ENCODE measurements at regions not wholly inside any gene's neighbourhood (a gene's known extent, or its start where the extent isn't known, plus 50 kb on each side); places are given as distances from the start of the nearest gene placed in this dataset.
"Not testable (repeated sequence)": the region's sequence is repeated elsewhere in the genome, so short reads cannot be mapped to it uniquely, and the experiment has no call there.

GRCh38 chr15:45868109-45868691 is 233.4 kb downstream of the SQOR start:
- DNase-seq (ENCODE audit: low read depth): no peak

DNA sequence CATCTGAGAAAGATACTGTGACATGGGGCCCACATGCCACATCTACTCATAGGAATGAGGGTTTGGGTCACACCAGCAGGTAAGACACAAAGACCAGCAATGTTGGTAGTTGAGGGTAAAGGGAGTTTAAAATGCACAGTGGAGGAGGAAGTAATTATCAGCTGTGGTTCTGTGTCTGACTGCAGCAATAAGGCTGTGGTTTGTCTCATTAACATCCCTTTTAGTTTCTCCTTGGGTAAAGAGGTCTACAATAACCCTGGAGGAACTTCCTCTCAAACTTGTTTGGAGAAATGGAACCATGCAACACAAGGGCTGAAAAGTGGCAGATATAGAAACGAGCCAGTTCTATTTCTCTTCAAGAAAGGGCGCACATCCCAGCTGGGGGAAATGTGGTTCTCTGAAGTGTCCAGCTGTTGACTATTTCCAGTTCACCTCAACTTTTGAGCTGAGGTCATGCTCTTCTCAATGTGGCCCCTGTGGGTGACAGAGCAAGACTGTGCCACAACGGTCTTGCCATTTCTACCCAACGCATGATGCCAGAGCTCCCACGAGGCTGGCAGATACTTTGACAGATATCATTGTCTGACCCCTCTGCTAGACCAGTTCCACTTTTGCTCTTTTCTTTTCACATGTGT is 234.3 kb downstream of the SQOR start:
- no peak for DNase-seq (ENCODE audit: low read depth)

- DNase-seq (ENCODE audit: low read depth): no peak
Observed at GRCh38 chr15:45871121-45871855, 236.5 kb downstream of the SQOR start.

- DNase-seq (ENCODE audit: low read depth): no peak
Observed at GRCh38 chr15:45873781-45874180, 239.0 kb downstream of the SQOR start.

GRCh38 chr15:45874566-45874965 is 239.7 kb downstream of the SQOR start:
- not testable (repeated sequence) for DNase-seq (ENCODE audit: low read depth)

DNA sequence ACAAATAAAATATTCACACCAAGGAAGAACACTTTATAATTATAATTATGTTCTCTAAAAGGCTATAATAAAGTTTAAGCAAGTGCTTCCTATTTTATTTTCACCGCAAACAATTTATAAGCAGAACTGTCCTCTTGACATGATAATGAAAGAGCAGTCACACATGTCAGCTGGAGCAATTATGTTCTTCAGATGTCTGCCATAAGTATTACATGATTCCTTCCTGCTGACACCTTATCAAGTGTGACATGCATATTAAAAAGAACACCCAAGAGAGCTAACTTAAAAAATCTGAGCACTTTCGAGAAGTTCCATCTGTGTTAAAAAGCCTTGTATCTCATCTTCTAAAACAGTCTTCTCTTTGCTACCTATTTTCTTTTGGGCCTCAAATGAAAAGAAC is 249.5 kb downstream of the SQOR start:
- no peak for DNase-seq (ENCODE audit: low read depth)

DNA sequence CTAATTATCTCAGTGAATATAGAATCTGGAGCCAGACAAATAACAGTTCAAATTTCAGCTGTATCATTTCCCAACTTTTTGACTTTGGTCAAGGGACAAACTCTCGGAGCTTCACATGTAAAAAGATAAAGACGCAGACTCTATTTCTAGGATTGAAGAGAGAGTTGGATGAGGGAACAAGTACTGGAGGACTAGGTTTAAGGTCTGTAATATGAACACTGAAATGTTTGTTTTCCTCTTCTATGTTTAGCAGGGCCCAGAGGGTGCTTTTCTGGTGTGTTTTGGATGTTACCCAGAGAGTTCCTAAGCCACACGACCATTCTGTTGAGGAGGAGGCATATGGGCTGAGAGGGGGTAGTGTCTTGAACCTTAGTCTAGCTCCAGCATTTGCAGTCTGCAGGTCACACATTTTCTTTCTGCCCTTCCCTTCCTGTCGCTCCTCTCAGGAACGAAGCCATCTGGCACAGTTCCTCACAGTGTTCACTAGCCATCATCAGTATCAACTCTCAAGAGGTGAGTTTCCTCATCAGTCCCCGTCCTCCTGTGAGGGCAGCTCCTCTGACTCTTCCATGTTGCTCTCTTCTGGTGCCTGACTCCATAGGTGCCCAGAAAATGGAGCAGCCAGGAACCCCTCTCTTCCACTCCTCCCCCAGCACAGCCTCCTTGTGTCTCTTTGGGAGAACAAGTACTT is 250.1 kb downstream of the SQOR start:
- DNase-seq (ENCODE audit: low read depth): no peak

DNA sequence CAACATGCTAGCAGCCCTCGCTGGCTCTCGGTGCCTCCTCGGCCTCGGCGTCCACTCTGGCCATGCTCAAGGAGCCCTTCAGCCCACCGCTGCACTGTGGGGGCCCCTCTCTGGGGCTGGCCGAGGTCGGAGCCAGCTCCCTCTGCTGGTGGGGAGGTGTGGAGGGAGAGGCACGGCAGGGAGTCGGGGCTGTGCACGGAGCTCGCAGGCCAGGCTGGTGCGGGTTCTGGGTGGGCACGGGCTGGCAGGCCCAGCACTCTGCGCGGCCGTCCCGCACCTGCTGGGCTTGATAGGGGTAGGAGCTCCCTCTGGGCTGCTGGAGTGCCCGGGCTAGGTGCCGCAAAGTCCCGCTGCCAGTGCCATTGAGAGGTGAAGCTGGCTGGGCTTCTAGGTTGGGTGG is 251.0 kb downstream of the SQOR start:
- no peak for DNase-seq (ENCODE audit: low read depth)

- DNase-seq (ENCODE audit: low read depth): no peak
Observed at GRCh38 chr15:45891766-45892165, 256.9 kb downstream of the SQOR start.

- DNase-seq (ENCODE audit: low read depth): no peak
Observed at GRCh38 chr15:45892182-45892581, 257.4 kb downstream of the SQOR start.

GRCh38 chr15:45903283-45903682 is 268.5 kb downstream of the SQOR start:
- DNase-seq (ENCODE audit: low read depth): no peak

DNA sequence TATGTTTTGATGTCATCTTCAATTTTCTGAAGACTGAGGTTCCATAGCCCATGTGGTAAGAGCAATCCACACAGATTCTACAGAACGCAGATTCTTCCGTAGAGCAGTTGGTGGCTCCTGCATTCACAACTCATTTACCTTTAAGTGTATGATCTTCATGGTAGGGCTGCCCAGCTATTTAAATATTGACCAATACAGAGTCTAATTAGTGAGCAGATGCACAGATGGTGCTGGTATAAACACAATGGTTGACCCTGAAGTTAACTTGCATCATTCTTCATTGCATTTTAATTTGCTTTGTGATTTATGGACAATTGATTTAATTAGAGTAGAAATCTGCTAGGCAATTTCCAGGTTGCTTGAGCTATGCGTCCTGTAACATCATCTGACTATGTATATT is 269.2 kb downstream of the SQOR start:
- DNase-seq (ENCODE audit: low read depth): no peak

DNA sequence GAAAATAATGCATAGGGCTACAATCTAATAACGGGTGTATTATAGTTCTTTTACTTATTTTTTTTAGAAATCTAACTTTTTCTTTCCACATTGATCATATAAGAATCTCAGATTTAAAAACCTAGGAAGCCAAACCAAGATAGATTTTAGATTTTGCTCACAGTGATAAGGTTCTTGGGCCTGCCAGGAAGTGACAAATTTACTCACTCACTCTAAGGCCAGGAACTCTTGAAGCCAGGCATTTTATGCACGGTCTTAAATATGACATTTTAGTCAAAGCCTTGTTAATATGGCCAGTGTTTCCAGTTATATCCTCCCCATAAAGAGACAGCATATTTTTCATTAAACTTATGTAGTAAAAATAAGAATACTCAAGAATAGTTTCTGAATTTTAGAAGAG is 271.4 kb downstream of the SQOR start:
- no peak for DNase-seq (ENCODE audit: low read depth)

DNA sequence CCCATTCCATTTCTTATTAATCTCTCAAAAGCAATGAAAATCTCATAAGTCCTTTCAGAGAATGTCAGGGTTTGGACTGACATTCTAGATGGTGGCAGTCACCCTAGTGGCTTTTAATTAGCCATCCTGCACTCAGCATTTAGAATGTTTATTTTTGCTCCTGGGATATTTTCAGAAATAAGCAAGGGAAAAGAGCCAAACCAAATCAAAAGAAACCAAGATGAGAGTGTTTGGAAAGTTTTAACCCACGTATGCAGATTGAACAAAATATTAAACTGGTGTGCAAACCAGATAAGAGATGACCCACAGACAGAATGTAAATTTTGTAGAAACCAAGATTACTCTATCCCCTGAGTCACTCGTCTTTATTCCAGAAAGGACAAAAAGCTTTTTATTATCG is 275.8 kb downstream of the SQOR start:
- DNase-seq (ENCODE audit: low read depth): no peak

- no peak for DNase-seq (ENCODE audit: low read depth)
Observed at GRCh38 chr15:45913451-45913850, 278.6 kb downstream of the SQOR start.

DNA sequence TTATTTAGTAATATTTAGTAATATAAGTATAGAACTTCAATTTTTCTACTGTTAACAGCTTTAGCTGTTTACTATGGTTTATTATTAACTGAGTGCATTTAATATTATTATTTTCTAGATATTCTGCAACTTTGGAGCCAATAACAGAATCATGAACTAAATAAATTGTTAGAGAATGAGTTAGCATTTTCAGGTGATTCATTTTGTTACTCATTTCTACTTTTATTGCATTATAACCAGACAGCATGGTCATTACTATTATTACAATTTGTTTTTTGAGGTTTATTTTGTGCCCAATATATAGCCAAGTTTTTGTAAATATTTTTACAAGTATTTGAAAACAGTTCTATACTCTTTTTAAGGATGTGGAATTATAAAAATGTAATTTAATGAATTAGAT is 279.6 kb downstream of the SQOR start:
- DNase-seq (ENCODE audit: low read depth): no peak

DNA sequence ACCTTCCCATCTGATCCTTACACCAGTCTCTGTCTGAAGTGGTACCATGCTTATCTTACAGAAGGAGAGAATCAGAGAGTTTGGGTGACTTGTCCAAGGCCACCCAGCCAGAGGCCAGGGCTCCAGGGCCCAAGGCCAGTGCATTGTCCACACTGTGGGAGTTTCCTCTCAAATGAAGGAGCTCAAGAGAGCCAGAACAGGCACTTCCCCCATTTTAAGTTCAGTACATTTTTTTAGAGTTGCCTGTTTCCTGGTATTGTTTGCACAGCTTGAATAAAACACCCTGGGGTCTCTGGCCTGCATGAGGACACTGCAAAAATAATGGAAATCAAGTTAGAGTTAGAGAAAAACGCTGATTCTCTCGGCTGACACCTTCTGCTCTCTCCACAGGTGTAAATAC is 284.0 kb downstream of the SQOR start:
- no peak for DNase-seq (ENCODE audit: low read depth)

DNA sequence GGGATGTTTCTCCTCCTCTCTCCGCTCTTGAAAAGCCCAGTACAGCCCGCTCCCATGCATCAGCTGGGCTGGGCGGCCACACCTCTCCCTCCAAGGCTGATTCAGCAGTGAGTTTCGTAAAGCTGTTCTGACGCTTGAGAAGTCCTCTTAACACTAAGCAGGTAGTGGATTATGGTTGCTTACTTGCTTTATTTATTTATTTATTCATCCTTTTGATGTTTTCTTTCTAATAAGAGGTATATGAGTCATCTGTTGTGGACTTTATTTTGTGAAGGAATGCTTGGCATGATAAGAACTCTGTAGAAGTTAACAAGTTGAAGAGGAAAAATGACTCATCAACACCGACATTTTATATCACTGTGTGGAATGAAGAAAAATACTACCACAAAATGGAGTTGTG is 285.0 kb downstream of the SQOR start:
- DNase-seq (ENCODE audit: low read depth): no peak

GRCh38 chr15:45921376-45921775 is 286.5 kb downstream of the SQOR start:
- no peak for DNase-seq (ENCODE audit: low read depth)

DNA sequence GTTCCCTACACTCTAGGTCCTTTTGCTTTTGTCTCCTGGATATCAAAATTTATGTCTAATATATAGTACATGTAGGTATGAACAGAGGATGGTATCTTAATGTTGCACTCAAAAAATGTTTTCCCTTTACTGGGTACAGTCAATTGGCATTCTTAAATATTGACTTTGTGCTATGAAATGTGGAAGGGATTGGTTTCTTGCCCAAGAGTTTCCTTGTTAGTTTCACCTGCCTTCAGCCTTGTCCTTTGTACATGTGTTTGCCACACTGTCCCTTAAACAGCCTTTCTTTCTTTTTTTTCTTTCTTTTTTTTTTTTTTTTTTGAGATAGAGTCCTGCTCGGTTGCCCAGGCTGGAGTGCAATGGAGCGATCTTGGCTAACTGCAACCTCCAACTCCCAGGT is 287.1 kb downstream of the SQOR start:
- DNase-seq (ENCODE audit: low read depth): no peak

DNA sequence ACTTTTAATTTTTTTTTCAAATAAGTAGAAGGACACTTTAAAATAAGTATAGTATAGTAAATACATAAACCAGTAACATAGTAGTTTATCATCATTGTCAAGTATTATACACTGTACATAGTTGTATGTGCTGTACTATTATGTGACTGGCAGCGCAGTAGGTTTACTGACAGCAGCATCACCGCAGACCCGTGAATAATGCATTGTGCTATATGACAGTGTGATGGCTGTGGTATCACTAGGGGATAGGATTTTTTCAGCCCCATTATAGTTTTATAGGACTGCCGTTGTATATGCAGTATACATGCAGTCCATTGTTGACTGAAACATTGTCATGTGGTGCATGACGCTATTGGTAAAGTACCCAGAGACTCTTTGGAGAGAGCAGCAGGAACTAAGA is 306.5 kb downstream of the SQOR start:
- no peak for DNase-seq (ENCODE audit: low read depth)

DNA sequence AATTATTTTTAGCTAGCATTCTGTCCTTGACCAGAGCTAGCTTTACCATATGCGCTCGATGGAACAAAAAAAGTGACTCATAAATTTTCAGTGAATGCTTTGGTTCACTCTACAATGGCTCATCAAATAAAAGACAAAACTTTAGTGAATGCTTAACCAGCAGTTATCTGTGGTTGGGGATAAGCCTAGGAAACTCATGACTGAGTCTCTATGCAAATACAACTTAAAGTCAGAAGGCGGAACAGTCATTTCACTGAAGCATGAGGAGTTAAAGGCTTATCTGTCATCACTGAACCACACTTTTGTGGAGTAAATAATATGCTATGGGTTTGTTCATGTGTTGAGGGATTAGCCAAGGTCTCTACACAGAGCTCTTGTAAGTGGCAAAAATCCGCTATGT is 308.4 kb downstream of the SQOR start:
- DNase-seq (ENCODE audit: low read depth): no peak

DNA sequence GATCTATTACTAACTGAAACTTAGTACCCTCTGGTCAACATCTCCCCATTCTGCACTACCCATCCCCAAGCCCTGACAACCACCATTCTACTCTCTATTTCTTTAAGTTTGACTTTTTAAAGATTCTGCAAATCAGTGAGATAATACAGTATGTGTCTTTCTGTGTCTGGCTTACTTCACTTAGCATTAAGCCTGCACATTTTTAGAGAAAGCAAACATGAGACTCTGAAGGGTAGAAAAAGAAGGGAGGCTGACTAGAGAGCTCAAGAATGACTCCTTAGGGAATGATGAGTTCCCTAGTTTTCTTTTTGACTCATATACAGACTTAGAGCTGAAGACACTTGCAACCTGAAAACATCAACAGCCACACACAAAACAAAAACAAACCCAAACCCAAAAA is 311.3 kb downstream of the SQOR start:
- DNase-seq (ENCODE audit: low read depth): no peak
